Endothelial cell of umbilical vein (primary cell): ENCODE measurements at regions not wholly inside any gene's neighbourhood (a gene's known extent, or its start where the extent isn't known, plus 50 kb on each side); places are given as distances from the start of the nearest gene placed in this dataset.

Experiments used
- BruUV-seq: library from RNA; stranded (reverse); fragments of 400-500 nt; replicated peaks from 2 replicates; lab custom pipeline; 2021; lab: Mats Ljungman, UMichigan
- CTCF ChIA-PET: fragments of 300-600, 350-600 bp; sonication (Branson Sonifier 250); formaldehyde crosslinking; loops from one replicate; lab custom pipeline; 2021; ENCODE audit warnings: antibody characterized with exemption, inconsistent platforms; lab: Charles Lee
- POLR2A ChIA-PET: fragments of 300-600, 350-600 bp; sonication (Branson Sonifier 250); formaldehyde crosslinking; loops from one replicate; lab custom pipeline; 2021; ENCODE audit warnings: antibody characterized with exemption, inconsistent platforms; lab: Charles Lee
- DNase-seq: peaks from one replicate; pipeline ENCODE4 v3.0.0-alpha.2; 2011; ENCODE audit warnings: low read depth, low spot score
- FAIRE-seq: peaks from 2 replicates; lab custom pipeline; 2011; peaks lifted over from hg19 to GRCh38; lab: Jason Lieb, UNC
- H2AFZ ChIP-seq: 2 replicates; pipeline ENCODE4 v1.6.0; 2012; ENCODE audit warnings: low read depth, low read length, control low read depth, inconsistent platforms
- H3K27ac ChIP-seq: 2 replicates; pipeline ENCODE4 v1.5.1; 2011; ENCODE audit warnings: low read depth, mild to moderate bottlenecking, control low read depth, low read length, moderate library complexity; ENCODE audit not compliant: insufficient read depth
- H3K27me3 ChIP-seq, 2 experiments: 2 replicates each; pipeline versions ENCODE4 v1.6.0 to v1.6.1; 2011; ENCODE audit warnings: low read length in 2 of 2, mixed read lengths in 1 of 2; ENCODE audit not compliant: control insufficient read depth in 2 of 2, insufficient read depth in 2 of 2
- H3K36me3 ChIP-seq, 2 experiments: 2 replicates in 1 of 2; 3 replicates in 1 of 2; pipeline ENCODE4 v1.5.1; 2011; ENCODE audit warnings: low read length in 2 of 2, mild to moderate bottlenecking in 1 of 2, moderate library complexity in 1 of 2; ENCODE audit not compliant: control insufficient read depth in 2 of 2, insufficient read depth in 2 of 2; ENCODE audit errors: extremely low read depth in 1 of 2
- H3K4me1 ChIP-seq: 3 replicates; pipeline ENCODE4 v1.5.1; 2011; ENCODE audit warnings: mild to moderate bottlenecking, low read length; ENCODE audit not compliant: control insufficient read depth, insufficient read depth; ENCODE audit errors: extremely low read depth
- H3K4me2 ChIP-seq: 2 replicates; pipeline ENCODE4 v1.6.1; 2011; ENCODE audit warnings: low read length, control low read depth, mixed read lengths; ENCODE audit not compliant: insufficient read depth
- H3K4me3 ChIP-seq, 3 experiments: fragments of 200-600 bp in 1 of 3; sonication (generic), shearing (Covaris generic) in 1 of 3; replicated peaks in 1 of 3; 2 replicates each; pipeline ENCODE4 v1.5.1; 2011 to 2016; ENCODE audit warnings: control low read depth in 3 of 3, low read length in 3 of 3, mild to moderate bottlenecking in 2 of 3, inconsistent platforms in 1 of 3, low read depth in 1 of 3, moderate library complexity in 1 of 3; ENCODE audit not compliant: insufficient read depth in 1 of 3
- H3K79me2 ChIP-seq: 2 replicates; pipeline ENCODE4 v1.6.0; 2012; ENCODE audit warnings: low read length, inconsistent platforms; ENCODE audit not compliant: control insufficient read depth, insufficient read depth
- H3K9ac ChIP-seq: replicated peaks from 2 replicates; pipeline ENCODE3; 2011; ENCODE audit warnings: low read length, control low read depth; ENCODE audit not compliant: insufficient read depth; ENCODE audit errors: extremely low read depth
- H3K9me1 ChIP-seq: replicated peaks from 3 replicates; pipeline ENCODE4 v1.6.0; 2011; ENCODE audit warnings: mild to moderate bottlenecking, low read length; ENCODE audit not compliant: control insufficient read depth, insufficient read depth; ENCODE audit errors: extremely low read depth
- H3K9me3 ChIP-seq: replicated peaks from 2 replicates; pipeline ENCODE4 v1.5.1; 2012; ENCODE audit warnings: low read length, inconsistent platforms; ENCODE audit not compliant: control insufficient read depth, insufficient read depth
- H4K20me1 ChIP-seq: replicated peaks from 2 replicates; pipeline ENCODE3; 2011; ENCODE audit warnings: mild to moderate bottlenecking, low read length; ENCODE audit not compliant: control insufficient read depth, insufficient read depth; ENCODE audit errors: extremely low read depth
- CTCF ChIP-seq, 2 donors: IDR thresholded peaks; 1 replicate in 1 of 2; 2 replicates in 1 of 2; pipeline ENCODE4 v1.5.1; 2011; ENCODE audit warnings: low read length in 2 of 2, mild to moderate bottlenecking in 2 of 2, moderate library complexity in 2 of 2, control low read depth in 1 of 2, inconsistent platforms in 1 of 2, low read depth in 1 of 2; ENCODE audit not compliant: insufficient read depth in 1 of 2; ENCODE audit errors: extremely low read depth in 1 of 2
- EZH2 ChIP-seq: IDR thresholded peaks from 2 replicates; pipeline ENCODE4 v1.6.1; 2012; ENCODE audit warnings: borderline replicate concordance, low read depth, mild to moderate bottlenecking, moderate library complexity, low read length, inconsistent platforms; ENCODE audit not compliant: severe bottlenecking
- FOS ChIP-seq: IDR thresholded peaks from 2 replicates; pipeline ENCODE4 v1.6.1; 2011; ENCODE audit warnings: mild to moderate bottlenecking, low read length, moderate library complexity, borderline replicate concordance; ENCODE audit not compliant: insufficient read depth
- GATA2 ChIP-seq: IDR thresholded peaks from 2 replicates; pipeline ENCODE4 v1.7.0; 2011; ENCODE audit warnings: low read depth, mild to moderate bottlenecking, moderate library complexity, mixed read lengths, low read length; ENCODE audit not compliant: insufficient read length, insufficient read depth
- JUN ChIP-seq: IDR thresholded peaks from 2 replicates; pipeline ENCODE4 v1.6.1; 2011; ENCODE audit warnings: borderline replicate concordance, low read depth; ENCODE audit not compliant: insufficient read length, insufficient read depth
- MAX ChIP-seq: IDR thresholded peaks from 2 replicates; pipeline ENCODE4 v1.6.1; 2011; ENCODE audit not compliant: insufficient read depth, insufficient read length
- MYC ChIP-seq: IDR thresholded peaks from one replicate; pipeline ENCODE4 v1.6.1; 2011; ENCODE audit warnings: mild to moderate bottlenecking, low read depth, low read length
- POLR2A ChIP-seq: IDR thresholded peaks from 2 replicates; pipeline ENCODE4 v1.6.1; 2012; ENCODE audit warnings: low read depth, mild to moderate bottlenecking, control low read depth, low read length
- POLR2AphosphoS5 ChIP-seq: IDR thresholded peaks from 2 replicates; pipeline ENCODE4 v1.6.1; 2012; ENCODE audit warnings: low read depth, mild to moderate bottlenecking, control low read depth, low read length, moderate library complexity; ENCODE audit not compliant: insufficient read depth
- dilution Hi-C: fragments of 300-500 bp; cut with MboI; formaldehyde crosslinking; loops from one replicate; pipeline ENCODE4 v1.15.0; 2019; ENCODE audit warnings: low sequenced_read_pairs; ENCODE audit not compliant: extremely low pct_ligation_motif_present
- intact Hi-C: fragments of 100-400 bp; cut with micrococcal nuclease; formaldehyde crosslinking; loops from one replicate; pipeline ENCODE4 v1.10.0; 2022

GRCh38 chr3:194250098-194251002, 100.8 kb downstream of the CPN2 start:
- H2AFZ ChIP-seq, result no peak overlapping the region
- H3K9me3 ChIP-seq, result no peaks in the 10 kb centered on the region
- FAIRE-seq, result no peak
- intact Hi-C loops, result no loop called here
- H3K4me2 ChIP-seq, result no peak overlapping the region
- H3K9me1 ChIP-seq, result no peaks in the 10 kb centered on the region
- H3K27ac ChIP-seq, result no peak overlapping the region
- TF ChIP-seq MYC (no peak), FOS (no peak), GATA2 (no peak), JUN (no peak), CTCF (IDR thresholded peaks at IDR 0.05; ENCODE audit: extremely low read depth in 1 of 2, insufficient read depth in 1 of 2, low read depth in 1 of 2, low read length in 2 of 2) (no peak), EZH2 (no peak), POLR2A (no peak), MAX (no peak), POLR2AphosphoS5 (no peak)
- ChIA-PET POLR2A (no interaction called here), CTCF (interaction anchor here (0.5 to 3.3 kb wide), 3 partner anchors 15 to 65 kb away, joined by 3 to 9 read pairs (median 4); no protein-coding TSS in a partner anchor)
- no peak overlapping the region for H3K9ac ChIP-seq
- H3K36me3 ChIP-seq, result no peaks in the 10 kb centered on the region
- dilution Hi-C loops, result no loop called here
- no TSS peak for BruUV-seq
- peaks cover 7% of the 10 kb centered on the region for H3K4me1 ChIP-seq
- no peaks in the 10 kb centered on the region for H3K27me3 ChIP-seq
- H3K4me3 ChIP-seq, result no peak overlapping the region
- no peaks in the 10 kb centered on the region for H4K20me1 ChIP-seq
- DNase-seq, result no peak
- H3K79me2 ChIP-seq, result no peaks in the 10 kb centered on the region
